ENCODE measurements at regions not wholly inside any gene's neighbourhood (a gene's known extent, or its start where the extent isn't known, plus 50 kb on each side); places are given as distances from the start of the nearest gene placed in this dataset.
"Not testable (repeated sequence)": the region's sequence is repeated elsewhere in the genome, so short reads cannot be mapped to it uniquely, and the experiment has no call there.

DNA sequence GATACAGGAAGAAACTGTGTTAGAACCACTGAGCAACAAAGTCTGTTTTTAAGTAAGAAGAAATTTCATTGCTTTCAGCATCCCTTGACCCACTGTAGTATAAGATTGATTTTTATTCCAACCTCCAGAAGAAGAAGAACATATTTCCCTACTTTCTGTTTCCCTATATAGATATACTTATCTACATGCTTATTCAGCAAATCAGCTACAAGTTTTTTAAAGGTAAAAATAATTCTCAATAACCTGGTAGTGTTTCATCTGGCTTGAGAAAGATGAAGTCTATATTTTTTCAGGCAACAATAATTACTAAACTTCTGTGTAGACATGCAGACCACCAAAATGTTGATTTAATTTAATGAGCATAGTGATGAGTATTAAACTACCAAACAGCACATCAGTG lies 201.0 kb downstream of the OSTF1 start:
- no peak for DNase-seq

DNA sequence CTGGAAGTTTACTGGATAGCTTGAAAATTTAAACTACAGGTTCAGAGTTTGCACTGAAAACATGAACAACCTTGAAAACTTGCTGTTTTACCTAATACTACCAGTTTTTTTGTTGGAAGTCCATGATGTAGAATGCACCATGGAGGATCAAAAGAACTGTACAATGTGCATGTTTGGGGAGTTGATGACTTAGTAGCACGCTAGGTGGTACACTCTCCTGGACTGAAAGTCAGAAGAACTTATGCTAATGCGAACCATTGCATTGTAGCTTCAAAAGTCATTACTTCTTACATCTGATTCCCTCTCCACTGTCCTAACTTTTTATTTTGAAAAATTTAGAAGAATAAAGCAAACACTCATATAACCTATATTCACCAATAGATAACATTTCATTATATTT lies 211.0 kb downstream of the OSTF1 start:
- DNase-seq: no peak

DNA sequence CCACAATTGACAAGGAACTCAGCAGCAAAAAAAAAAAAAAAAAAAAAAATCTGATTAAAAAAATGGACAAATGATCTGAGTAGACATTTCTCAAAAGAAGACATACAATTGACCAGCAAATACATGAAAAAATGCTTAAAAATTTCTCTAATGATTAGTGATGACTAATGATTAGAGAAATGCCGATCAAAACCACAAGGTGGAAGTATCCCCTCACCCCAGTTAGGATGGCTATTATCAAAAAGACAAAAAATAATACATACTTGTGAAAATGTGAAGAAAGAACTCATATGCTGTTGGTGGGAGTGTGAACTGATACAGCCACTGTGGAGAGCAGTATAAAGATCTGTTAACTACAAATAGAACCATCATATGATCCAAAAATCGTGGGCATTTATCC lies 245.3 kb downstream of the OSTF1 start:
- no peak for DNase-seq

DNA sequence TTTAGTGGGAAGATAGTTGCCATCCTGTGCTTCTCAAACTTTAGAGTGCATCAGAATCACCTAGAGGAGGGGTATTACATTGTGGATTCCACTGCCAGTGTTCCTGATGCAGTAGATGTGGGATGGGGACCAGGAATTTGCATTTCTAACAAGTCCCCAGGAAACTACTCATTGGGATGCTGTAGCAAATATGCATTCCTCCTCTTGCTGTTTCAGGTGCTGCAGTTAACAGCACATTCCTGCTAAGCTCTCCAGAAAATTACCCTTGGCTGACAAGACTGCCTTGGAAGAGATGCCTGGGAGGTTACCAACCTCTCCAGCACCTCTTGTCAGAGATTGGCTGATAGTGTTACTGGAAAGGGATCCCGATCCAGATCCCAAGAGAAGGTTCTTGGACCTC lies 270.5 kb downstream of the OSTF1 start:
- no peak for DNase-seq

DNA sequence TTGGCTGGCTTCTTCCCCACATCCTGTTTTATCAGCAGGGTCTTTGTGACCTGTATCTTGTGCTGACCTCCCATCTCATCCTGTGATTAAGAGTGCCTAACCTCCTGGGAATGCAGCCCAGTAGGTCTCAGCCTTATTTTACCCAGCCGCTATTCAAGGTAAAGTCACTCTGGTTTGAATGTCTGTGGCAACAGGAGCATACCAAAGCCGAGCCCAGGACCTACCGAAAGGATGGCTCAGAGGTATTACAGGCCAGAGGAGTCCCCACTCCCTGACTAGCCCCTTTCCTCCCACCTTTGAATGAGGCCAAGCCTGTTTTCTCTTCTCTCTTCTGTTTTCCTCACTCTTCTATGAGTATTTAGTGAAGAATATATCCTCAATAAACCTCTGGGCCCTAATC lies 271.3 kb downstream of the OSTF1 start:
- no peak for DNase-seq

DNA sequence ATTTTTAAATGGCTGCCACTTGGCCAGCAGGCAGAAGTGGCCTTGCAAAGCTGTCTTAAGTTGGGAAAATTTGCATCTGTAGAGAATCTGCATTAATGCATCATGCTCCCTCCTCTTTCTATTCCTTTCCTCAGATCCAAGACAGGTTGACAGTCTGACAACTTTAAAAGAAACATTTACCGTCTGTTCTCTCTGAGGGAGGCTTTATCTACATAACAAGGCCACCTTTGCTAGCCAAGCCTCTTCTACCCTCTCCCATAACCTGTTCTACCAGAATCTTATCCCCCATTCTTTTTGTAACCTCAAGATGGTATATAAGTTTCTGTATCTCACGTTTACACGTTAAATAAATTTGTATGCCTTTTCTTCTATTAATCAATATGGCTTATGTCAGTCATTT lies 271.9 kb downstream of the OSTF1 start:
- no peak for DNase-seq

DNA sequence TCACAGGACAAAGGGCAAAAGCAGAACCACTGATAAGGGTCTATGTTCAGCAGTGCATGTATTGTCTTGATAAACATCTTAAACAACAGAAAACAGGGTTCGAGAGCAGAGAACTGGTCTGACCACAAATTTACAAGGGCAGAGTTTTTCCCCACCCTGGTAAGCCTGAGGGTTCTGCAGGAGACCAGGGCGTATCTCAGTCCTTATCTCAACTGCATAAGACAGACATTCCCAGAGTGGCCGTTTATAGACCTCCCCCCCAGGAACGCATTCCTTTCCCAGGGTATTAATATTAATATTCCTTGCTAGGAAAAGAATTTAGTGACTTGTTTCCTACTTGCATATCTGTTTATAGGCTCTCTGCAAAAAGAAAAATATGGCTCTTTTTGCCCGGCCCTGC lies 274.1 kb downstream of the OSTF1 start:
- DNase-seq: not testable (repeated sequence)

DNA sequence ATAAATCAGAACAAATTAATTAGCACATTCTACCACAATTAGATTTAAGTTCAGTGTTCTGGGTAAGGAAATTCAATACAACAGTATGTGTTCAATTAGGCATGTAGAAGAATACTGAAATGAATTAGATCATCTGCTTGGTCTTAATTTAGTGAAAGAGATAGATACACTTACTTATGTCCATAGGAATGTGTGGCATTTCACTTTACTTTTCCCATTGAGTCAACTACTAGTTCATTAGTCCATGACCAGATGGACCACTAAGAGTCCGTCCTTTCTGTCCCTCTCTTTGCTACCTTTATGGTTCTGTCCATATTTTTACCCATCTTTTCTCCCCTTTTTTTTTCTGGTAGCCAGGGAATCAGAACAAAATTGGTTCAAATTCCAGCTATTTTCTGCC lies 276.9 kb downstream of the OSTF1 start:
- DNase-seq: no peak

DNA sequence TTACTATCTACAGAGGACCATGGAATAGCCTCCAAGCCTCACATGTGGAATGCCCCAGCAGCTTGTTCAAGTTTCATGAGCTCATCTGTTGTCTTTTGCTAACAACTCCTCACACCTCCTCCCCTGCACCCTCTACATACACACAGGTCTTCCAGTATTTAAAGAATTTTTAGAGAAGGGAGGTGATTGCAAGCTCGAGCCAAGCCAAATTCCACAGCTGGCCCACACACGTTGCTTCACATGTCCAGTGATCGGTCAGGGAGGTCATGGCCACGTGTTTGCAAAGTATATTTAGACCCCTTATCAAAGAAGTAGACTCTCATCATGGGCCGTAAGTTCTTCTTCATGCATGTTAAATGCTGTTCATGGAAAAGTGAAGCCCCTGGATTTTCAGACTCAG lies 281.7 kb downstream of the OSTF1 start:
- DNase-seq: no peak

DNA sequence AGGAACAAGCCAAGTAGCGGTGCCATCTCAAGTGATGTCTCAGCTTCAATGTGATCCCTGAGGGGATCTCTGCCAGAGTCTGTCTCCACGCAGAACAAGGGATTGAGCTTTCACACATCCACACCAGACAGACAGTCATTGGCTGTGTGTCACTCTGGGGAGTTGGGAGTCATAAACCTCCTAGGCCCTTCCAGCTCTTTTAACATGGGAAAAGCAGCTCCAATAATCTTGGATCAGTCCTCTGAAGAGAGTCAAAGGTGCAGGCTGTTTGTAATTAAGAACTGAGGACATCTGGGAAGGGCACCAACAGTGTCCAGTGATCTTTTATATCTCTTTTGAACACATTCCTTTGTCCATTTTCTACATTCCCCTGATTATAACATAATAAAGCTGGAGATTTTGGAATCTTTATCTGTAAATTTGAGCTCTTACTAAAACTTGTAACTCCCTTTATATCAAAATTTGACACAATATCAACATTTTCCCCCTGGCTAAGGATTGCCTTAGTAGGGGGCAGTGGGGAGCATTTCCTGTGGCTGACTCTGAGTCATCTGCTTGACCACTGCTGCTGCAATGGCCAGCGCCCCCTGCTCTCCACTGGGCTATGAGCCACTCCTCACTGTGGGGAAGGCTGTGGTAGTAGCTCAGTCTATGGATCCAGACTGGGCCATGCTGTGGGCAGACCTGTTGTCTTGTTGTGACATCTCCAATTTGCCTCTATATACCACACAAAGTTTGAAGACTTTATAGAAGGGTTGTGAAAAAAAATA lies 284.4 kb downstream of the OSTF1 start:
- DNase-seq: no peak

DNA sequence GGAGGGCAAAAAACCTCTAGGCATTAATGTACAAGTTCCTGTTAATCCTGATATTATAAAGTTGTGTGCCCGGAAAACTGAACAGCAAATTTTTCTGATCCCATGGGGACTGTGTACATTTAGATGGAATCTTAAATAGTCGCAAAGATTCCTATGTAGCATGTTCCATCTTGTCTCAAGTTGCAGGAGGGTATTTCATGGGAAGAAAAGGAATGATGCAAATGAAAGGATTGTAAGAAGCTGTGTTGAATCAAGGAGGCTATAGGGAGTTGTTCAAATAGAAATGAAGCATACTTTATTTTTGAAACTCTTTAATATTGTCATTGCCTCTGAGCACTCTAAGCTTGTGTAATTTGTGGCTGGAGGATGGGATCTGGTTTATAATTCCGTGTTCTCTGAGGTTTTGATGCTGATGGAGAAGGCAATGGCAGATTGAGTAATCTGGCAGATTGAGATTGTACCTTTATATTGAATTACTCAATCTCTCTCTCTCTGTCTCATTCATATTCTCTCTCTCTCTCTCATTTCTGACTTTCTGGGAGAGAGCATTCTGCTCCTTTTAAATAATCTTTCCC lies 288.5 kb downstream of the OSTF1 start:
- DNase-seq: no peak

DNA sequence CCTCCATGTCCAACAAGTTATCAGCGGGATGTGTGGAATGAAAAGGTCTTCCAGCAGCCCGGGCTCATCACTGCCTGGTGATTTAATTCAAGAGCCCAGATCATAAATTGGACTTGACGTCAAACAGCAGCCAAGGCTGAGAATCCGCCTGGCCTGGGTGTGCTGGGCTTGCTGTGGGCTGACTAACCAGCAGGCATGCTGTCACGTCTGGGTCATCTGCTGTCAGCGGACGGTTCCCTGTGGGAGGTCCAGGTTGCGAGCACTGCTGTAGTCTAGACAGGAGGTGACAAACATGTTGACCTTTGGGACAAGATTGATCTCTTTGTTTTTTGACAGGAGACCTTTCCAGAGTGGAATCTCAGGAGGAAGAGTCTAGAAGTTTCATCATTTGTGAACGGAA lies 289.7 kb downstream of the OSTF1 start:
- DNase-seq: no peak

DNA sequence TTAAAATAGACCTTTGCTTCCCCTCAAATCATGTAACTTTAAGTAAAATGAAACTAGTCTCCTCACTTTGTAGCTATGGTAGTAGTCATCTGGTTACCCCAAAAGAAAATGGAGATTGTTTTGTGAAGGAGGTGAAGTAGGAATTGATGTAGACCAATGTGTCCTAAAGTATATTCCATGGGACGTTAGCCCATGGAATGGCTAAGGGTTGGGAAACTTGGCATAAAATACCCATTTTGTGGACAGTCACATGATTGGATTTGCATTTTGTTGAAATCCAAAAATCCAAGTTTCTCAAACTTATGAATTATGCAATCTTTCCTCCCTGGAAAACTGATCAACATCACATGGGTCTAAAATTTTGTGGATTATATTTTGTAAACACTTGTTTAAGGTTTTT lies 290.6 kb downstream of the OSTF1 start:
- DNase-seq: no peak

DNA sequence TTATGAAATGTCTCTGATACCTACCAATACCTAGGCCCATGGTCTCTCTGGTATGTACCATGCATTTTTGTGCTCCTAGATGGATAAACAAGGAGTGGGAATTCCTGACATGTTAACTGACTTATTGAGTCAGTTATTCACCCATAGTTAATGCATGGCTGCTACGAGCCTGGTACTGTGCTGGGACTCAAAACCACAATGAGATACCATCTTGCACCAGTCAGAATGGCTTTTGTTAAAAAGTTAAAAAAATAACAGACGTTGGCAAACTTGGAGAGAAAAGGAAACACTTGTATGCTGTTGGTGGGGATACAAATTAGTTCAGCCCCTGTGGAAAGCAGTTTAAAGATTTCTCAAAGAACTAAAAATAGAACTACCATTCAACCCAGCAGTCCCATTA lies 293.8 kb downstream of the OSTF1 start:
- DNase-seq: no peak

DNA sequence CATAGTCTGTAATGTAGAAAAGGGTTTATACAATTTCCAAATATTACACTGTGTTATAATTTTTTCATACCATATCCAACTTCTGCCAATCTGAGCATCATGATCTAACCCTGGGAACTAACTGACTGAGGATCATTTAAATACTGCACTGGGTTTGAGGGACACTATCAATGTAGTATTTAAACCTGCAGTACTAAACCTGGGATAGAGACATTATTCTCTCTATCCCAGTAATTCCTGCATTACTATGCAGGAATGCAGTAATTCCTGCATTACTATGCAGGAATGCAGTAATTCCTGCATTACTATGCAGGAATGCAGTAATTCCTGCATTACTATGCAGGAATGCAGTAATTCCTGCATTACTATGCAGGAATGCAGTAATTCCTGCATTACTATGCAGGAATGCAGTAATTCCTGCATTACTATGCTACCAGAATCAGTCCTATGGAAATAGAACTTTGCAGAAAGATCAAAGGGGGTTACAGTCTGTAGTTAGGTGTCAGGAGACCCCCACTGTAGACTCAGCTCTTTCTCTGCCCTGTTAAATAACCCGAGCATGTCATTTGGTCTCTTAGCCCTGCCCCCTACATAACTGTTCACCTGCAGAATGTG lies 295.2 kb downstream of the OSTF1 start:
- not testable (repeated sequence) for DNase-seq

DNA sequence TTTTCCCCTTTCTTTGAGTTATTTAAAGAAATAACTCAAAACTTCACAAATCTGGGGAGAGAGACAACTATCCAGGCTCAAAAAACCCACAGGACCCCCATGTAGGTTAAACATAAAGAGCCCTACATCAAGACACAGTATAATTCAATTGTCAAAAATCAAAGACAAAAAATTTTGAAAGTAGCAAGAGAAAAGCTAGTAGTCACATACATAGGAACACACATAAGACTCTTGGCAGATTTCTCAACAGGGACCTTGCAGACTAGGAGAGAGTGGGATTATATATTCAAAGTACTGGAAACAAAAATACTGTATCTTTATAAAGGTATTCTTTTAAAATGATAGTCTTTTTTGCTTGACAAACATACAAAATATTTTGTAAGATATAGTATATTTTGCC lies 296.9 kb downstream of the OSTF1 start:
- no peak for DNase-seq

DNA sequence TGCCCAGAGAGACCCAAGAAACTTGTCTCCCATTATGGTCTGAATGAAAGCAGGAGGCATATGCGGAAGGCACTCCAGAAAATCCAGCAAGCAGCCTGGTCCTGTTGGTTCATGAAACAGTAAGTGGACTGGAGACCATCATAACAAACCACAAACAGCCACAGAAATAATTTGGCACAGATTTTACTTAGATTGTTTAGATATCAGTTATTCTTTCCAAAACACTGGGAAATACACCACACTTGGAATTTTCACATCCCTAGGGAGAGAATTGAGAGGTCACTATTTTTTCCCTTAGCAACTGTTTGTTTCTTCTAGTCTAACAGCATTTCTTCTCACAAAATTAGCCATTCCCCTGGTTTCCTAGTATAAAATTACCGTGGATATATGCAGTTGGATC lies 300.8 kb downstream of the OSTF1 start:
- DNase-seq: no peak

DNA sequence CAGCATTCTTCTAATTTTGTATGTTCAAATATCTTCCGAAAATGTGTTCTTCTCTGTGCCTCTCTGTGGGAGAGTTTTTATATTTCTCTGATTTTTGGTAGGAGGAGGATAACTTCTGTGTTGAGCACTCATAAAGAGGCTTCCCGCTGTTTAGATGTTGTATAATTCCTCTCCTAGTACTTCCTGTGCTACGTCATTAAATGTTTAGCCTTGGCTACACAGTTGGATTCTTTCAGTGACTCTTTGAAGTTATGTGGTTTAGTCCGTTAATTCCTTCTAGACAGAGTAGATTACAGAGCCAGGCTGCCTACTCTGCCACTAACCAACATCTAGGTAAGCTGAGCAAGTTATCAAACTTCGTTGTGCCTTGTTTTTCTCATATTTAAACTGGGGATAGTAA lies 302.6 kb downstream of the OSTF1 start:
- no peak for DNase-seq

DNA sequence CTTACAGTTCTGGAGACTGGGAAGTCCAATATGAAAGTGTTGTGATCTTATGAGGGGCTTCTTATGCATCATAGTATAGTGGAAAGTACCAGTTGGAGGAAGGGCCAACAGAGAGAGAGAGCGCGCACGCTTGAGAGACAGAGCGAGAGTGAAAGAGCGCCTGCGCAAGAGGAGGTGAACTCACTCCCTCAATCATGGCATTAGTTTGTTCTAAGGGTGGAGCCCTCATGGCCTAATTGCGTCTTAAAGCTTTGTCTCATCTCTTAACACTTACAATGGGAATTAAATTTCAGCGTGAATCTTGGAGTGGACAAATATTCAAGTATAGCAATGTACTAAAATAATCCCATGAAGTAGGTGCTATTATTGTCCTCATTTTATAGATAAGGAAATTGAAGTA lies 303.2 kb downstream of the OSTF1 start:
- no peak for DNase-seq

DNA sequence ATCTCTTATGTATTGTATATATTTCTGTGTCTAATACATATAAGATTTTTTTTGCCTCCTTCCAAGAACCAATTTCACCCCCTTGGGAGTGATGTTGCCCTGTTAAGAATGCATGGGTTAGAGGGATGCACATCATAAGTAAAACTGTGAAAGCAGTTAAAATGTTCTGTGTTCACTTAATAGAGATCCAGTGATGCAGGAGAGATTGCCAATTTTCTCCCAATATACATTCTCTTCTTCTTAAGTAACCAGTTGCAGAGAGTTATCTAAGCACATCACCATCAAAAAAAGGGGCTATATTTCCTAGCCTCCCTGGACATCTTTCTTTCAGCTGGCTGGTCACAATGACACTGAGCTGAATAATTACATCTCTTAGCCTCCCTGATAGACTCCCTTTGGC lies 307.0 kb downstream of the OSTF1 start:
- DNase-seq: no peak

DNA sequence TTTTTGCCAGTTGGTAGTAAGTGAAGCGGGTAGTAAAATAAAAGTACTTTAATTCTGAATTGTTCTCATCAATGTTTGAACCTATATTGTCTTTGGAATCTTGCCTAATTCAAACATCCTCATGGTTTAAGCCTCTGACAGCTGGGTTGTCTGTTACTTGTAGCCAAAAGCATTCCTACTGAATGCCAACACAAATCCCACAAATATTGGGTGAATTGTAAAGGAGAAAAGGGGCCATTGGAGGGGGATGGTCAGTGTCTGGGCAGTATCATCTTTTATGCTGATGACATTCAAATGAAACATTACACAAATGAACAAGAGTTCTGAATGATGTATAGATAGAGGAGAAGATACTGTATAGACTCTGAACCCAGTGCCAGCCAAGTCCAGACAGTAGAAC lies 309.5 kb downstream of the OSTF1 start:
- DNase-seq: no peak

DNA sequence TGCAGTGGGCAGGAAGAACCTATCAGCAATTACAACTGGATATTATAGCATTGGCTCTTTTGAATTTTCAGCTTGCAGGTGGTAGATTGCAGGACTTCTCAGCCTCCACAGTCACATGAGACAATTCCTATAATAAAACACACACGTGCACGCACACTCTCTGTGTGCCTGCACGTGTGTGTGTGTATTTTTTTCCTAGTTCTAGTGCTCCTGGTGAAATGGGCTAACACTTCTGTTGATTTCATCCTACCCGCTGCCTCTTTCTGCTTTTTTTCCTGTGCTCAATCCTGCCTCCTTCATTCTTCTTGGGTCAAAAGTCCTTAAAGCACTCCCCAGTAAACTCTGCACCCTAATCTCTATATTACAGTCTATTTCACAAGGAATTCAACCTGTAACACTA lies 320.1 kb downstream of the OSTF1 start:
- DNase-seq: no peak

DNA sequence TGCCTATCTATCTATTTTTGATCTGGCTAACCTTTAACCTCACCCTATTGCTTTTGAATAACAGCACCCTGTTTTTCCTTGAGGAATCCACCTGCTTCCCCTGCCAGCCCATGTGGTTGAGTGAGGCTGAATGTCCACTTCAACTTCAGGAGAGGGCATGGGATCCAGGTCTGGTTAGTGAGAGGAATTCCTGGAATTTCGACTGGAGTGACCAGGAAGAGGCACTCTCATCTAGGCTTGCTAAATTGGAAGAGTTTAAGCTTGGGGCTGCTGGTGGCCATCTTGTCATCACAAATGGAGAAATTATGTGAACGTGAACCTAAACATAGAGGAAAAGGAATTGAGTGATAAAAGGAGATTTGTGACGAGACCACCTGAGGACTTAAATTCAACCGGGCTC lies 322.1 kb downstream of the OSTF1 start:
- no peak for DNase-seq

DNA sequence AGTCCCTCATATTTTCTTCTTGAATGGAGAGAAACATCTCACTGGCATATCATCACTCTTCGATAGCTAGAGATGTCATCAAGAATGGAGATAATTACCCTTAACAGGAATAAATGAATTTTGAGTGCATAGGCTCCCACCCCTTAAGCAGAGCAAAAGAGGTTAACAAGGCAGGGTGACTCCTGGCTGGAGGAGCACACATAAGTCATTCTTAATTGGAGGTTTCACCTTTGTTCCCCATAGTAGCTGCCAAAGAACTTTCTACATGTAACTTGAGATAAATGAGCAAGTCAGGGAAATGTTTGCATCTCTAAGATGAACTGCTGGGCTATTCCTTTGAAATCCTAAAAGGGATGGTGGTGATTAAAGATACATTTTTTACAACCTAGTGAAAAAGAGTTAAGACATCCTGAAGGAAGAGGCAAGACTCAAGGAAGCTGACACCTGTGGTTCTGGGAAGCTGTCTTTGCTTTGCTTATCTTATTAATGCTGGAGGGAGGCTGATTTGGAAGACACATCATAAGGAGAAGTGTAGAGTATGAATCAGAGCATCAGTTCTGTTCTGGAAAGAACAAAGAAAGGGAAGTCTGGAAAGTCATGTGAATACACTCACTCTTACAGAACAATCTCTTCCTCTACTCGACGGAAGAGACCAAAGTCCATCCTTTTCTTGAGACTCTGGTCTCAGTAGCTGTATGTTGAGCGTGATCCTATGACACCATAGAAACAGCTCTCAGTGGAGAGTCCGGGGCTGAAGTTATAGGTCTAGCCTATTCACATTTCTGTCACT lies 326.3 kb downstream of the OSTF1 start:
- no peak for DNase-seq
